ENCODE measurements at regions not wholly inside any gene's neighbourhood (a gene's known extent, or its start where the extent isn't known, plus 50 kb on each side); places are given as distances from the start of the nearest gene placed in this dataset.

DNA sequence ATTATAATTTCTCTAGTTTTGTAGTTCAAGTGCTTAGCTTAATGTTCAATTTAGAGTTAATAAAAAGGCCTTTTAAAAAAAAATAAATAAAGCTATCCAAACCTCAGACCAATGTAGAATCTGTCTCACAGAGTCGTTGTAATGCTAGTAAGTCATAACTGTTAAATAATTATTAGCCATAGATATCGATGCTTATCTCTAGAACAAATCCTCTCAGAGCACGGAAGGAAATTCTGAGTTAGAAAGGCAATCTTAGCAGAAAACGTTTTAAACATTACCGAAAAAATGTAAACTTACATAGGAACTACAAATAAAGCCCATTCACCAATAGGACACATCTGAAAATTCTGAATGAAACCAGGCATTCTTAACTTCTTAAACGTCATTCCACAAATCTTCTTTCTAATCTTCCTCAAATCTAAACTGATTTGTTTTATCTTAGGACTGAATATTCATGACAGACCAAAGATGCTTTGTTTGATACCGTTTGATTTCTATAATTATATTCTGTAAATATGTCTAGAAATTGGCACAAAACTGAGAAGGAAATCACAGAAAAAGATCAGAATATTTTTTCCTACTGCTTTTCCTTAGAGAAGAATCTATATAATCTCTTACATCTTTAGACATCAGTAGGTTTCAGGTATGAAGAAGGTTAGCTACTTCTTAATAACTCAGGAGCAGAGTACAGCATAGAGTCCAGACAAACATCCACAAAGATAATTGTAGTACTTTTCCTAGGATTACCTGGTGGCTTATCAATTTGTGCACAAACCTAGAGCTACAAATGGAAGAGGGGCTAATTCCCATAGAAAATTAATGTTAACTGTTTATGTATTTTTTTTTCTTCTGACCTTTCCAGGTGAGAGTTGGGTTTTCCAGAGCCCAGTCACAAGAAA is 140.7 kb downstream of the BTC start:
- DNase-seq, result no peak

- no peak for DNase-seq
Measured at GRCh38 chr4:74654230-74654681, 140.1 kb downstream of the BTC start.

GRCh38 chr4:74656596-74656995 is 137.7 kb downstream of the BTC start:
- no peak for DNase-seq

- no peak for DNase-seq
Measured at GRCh38 chr4:74658116-74658515, 136.2 kb downstream of the BTC start.

GRCh38 chr4:74659576-74660411 is 134.5 kb downstream of the BTC start:
- DNase-seq, result no peak

GRCh38 chr4:74660866-74661265 is 133.5 kb downstream of the BTC start:
- no peak for DNase-seq

GRCh38 chr4:74661427-74662201 is 132.7 kb downstream of the BTC start:
- no peak for DNase-seq

- DNase-seq, result no peak
Measured at GRCh38 chr4:74663631-74664030, 130.7 kb downstream of the BTC start.

- no peak for DNase-seq
Measured at GRCh38 chr4:74665346-74665745, 129.0 kb downstream of the BTC start.

- no peak for DNase-seq
Measured at GRCh38 chr4:74665876-74666275, 128.4 kb downstream of the BTC start.

DNA sequence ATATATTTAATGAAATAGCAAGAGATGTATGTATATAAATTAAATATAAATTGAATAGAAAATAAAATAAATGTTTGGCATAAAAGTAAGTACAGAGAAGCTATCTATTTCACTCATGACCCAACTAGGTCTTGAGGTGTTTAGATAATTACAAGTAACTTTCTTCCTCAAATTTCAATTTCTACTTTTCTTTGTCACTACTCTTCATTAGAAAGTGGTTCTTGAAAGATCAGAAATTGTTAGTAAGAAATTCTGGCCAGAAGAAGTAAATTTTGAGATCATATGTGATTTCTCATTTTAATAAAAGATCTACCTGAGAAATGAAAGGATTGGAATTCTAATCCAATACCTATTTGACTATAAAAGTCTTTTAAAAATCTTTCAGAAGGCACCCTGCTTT is 126.9 kb downstream of the BTC start:
- no peak for DNase-seq

DNA sequence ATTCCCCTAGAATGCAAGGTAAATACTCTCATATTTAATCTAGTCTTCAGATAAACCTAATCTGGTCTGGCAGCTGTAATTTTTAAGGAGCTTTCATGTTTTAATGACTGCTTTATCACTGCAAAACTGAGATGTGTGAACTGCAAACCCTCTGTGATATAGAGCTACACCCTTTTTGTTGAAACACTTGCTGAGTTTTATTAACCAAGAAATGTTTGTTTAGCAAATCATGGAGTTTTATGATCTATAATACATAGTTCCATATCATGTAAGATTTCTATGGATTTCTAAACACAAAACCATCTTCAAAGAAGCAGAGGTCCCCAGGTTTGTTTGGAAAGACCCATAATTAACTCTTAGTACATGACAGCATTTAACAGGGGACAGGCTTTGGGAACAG is 126.4 kb downstream of the BTC start:
- no peak for DNase-seq

DNA sequence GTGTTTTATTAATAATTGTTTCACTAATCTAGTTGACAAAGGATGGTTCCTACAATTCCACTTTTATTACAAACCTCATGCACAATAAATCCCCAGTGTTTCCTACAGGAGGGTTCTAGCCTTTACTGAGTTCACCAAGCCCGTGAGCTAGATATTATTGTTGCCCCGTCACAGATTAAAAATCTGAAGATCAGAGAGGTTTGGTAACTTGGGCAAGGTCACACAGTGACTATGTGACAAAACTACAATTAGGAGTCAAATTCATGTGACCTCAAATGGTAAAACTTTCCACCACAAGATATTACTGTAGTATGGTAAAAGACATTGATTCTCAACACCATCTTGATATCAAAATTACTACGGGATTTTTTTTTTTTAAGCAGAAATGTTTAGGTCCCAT is 124.6 kb downstream of the BTC start:
- no peak for DNase-seq

DNA sequence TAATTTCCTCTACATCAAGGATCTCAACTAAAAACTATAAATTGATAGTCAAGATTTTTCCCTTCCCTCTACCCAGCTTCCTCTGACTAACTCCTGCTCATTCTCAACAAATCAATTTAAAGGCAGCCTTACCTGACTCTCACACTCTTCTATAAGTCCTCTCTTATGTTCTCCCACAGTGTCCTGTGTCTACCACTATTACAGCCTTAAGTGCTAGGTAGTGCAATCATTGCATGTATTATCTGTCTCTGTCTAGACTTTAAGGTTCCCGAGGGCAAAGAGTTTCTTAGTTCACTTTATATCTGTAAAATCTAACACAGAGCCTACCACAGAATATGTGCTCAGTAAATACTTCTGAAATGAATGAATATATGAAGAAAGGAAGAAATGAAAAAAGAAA is 123.7 kb downstream of the BTC start:
- no peak for DNase-seq

DNA sequence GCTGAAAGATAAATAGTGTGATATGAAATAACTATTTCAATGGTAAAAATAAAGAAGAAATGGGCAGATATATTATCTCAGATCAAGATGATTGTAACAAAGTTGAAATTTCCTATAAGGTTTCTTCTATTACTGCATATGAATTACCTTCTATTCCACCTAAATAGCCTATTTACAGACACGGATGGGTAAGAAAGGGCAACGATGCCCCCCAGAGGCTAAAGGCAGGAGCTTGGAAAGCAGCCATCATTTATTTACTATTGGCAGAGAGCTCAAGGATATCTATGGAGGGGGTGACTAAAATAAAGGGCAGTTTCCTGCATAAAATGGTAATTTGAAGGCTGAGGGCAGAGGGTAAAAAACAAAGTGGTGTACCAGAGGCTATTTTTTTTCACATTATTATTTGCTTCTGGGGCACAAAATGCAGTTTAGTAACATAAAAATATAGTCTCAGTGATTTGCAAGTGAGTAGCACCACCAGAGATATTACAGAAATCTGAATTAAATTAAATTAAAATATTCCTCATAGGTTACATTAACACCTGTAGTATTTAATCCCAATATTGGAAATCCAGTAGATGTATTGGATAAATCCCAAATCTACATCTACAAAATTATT is 123.1 kb downstream of the BTC start:
- peak; percentile 44 for DNase-seq

DNA sequence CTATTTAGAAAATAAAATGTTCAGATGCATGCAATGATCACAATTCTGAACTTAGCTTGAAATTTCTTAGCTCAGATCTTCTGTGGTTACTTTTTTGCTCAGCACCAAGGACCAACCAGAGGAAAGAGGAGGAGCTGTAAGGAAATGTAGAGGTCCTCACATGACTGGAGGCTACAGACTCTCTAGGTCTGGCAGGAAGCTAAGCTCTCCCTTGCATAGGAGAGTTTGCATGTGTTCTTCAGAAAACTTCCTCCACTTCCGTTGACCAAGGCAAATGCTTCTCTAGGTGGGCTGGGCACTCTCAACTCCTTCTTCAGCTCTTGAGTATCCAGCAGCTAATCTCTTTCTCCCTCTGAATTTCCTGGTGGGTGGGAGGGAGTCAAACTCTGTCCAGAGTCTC is 119.6 kb downstream of the BTC start:
- DNase-seq, result peak; percentile 6

GRCh38 chr4:74675673-74676279 is 118.5 kb downstream of the BTC start:
- peak; percentile 38 for DNase-seq

DNA sequence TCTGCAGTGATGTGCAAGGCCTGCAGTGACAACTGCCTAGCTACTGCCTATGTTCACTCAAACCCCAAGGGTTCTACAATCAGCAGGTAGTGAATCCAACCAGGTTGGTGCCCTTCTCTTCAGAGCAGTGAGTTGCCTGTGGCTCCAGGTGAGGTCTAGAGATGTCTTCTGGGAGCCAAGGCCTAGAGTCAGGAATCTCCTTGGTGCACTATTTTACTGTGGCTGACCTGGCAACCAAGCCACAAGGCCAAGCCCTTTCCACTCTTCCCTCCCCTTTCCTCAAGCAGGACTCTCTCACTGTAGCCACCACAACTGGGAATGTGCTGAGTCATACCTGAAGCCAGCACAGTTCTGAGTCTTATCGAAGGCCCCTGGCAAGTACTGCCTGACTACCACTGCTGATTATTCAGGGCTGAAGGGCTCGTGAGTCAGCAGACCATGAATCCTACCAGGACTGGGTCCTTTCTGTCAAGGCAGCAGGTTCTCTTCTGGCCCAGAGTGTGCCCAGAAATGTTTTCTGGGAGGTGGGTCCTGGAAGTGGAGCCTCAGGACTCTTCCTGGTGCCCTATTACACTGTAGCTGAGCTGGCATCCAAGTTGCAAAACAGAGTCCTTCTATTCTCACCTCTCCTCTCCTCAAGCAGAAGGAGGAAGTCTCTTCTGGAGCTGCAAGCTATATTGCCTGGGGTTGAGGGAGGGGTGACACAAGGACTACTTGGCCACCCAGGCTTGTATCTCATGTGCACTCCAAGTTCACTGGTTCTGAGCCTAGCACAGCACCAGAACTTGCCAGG is 111.6 kb downstream of the BTC start:
- DNase-seq, result no peak

DNA sequence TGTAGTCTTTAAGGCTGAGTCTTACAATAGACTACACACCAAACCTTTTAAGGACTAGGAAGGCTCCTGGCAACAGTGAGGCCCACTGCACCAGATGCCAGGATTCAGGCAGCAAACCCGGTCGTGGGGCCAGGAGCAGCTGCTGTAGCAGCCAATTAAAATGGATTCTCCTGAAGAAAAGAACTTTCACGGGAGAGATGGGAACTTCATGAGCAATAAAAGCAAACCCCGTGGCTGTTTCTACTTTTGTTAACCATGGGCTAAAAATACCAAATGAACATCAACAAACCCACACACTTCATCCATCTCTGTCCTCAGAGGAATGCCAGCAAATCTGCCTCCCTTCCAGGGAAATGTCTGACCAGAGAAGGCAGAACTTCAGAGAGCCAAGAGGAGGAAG is 101.4 kb downstream of the BTC start:
- DNase-seq, result no peak
